22Rv1 (cell line): ENCODE measurements at regions not wholly inside any gene's neighbourhood (a gene's known extent, or its start where the extent isn't known, plus 50 kb on each side); places are given as distances from the start of the nearest gene placed in this dataset.

ENCODE experiments used
- CTCF ChIP-seq: fragments of 450-650 bp; IDR thresholded peaks from 2 replicates; pipeline ENCODE4 v1.5.1; 2017; ENCODE audit warnings: mild to moderate bottlenecking
- ZFX ChIP-seq: fragments of 450-650 bp; IDR thresholded peaks from 2 replicates; pipeline ENCODE4 v1.6.1; 2017; ENCODE audit warnings: antibody characterized with exemption, borderline replicate concordance

DNA sequence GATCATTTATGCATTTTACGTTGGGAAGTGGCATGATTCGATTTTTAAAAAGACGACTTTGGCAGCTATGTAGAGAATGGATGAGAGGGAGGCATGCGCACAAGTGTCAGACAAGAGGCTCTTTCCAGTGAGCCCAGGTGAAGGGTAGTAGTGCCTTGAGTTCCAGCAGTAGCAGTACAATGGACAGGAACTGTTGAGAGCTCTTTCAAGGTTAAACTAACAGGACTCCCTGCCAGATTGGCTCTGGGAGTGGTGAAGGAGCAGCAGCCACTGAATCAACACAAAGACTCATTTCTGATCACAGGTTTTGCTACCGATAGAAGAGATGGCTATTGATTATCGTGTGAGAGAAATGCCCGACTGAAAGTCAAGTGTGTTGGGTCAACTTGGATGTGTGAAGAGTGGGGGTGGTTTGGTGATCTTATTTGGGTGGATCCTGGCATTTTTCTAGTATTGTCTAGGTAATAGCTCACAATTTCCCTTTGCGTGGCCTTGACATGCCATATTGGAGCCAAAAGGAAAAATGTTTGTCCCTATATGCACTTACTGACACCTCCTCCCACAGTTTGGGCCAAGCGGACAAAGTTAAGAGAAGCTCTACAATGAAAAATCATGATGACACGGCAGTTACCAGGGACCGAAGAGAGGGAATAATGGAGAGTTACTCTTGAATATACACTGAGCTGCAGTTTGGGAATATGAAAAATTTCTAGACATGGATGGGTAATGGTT is 81.6 kb upstream of the MDFIC2 start:
- TF ChIP-seq CTCF: no peak
- TF ChIP-seq ZFX: no peak
